ENCODE measurements at regions not wholly inside any gene's neighbourhood (a gene's known extent, or its start where the extent isn't known, plus 50 kb on each side); places are given as distances from the start of the nearest gene placed in this dataset.

GRCh38 chr7:67752227-67752626 lies 755.6 kb downstream of the TYW1 start:
- Histone ChIP-seq H2AFZ (ENCODE audit: low read length) (no peak overlapping the region), H3K9ac (replicated peaks in 1 of 4; ENCODE audit: extremely low read depth in 1 of 4, low read depth in 3 of 4, low read length in 3 of 4) (no peak overlapping the region), H3K18ac (ENCODE audit: extremely low read depth, low read length) (no peak overlapping the region), H3K79me2 (ENCODE audit: control insufficient read depth in 1 of 2, insufficient read depth in 2 of 2, low read length in 2 of 2) (no peaks in the 10 kb centered on the region), H3K27me3 (replicated peaks in 1 of 4; ENCODE audit: control insufficient read depth in 3 of 4, extremely low read depth in 1 of 4, insufficient read depth in 3 of 4, low read length in 3 of 4) (no peaks in the 10 kb centered on the region), H2BK15ac (ENCODE audit: low read length) (no peak overlapping the region), H4K8ac (ENCODE audit: extremely low read depth, insufficient read depth, low read length) (no peak overlapping the region), H3K4me1 (replicated peaks in 1 of 4; ENCODE audit: control insufficient read depth in 3 of 4, insufficient read depth in 4 of 4, low read length in 3 of 4) (no peaks in the 10 kb centered on the region), H3K36me3 (ENCODE audit: control insufficient read depth in 2 of 4, insufficient read depth in 4 of 4, low read length in 3 of 4) (no peaks in the 10 kb centered on the region), H4K20me1 (replicated peaks in 1 of 2; ENCODE audit: control insufficient read depth in 1 of 2, insufficient read depth in 2 of 2, low read length in 2 of 2) (no peaks in the 10 kb centered on the region), H3K14ac (ENCODE audit: insufficient read length) (no peak overlapping the region), H2BK5ac (ENCODE audit: low read depth, low read length) (no peak overlapping the region), H3K79me1 (ENCODE audit: low read depth, low read length) (no peaks in the 10 kb centered on the region), H2BK120ac (replicated peaks; ENCODE audit: low read depth, low read length) (no peak overlapping the region), H3K4ac (replicated peaks; ENCODE audit: insufficient read length, low read depth, low read length) (no peak overlapping the region), H3K23me2 (ENCODE audit: low read depth, low read length) (no peaks in the 10 kb centered on the region), H4K5ac (ENCODE audit: insufficient read length, low read depth, low read length) (no peak overlapping the region), H3K9me3 (ENCODE audit: insufficient read depth in 2 of 2, low read depth in 1 of 2, low read length in 1 of 2) (no peaks in the 10 kb centered on the region; a peak in 1 of 4 replicates), H4K91ac (replicated peaks; ENCODE audit: insufficient read length, low read length) (no peak overlapping the region), H2BK12ac (ENCODE audit: low read depth, low read length) (no peak overlapping the region), H3K27ac (ENCODE audit: low read depth, low read length) (no peak overlapping the region), H3K4me3 (ENCODE audit: extremely low read depth in 1 of 4, insufficient read depth in 2 of 4, low read depth in 3 of 4, low read length in 4 of 4) (no peak overlapping the region), H3K4me2 (ENCODE audit: insufficient read depth in 1 of 2, low read depth in 2 of 2, low read length in 2 of 2) (no peak overlapping the region), H2BK20ac (ENCODE audit: low read length) (no peak overlapping the region), H3K23ac (ENCODE audit: insufficient read length) (no peak overlapping the region), H3K56ac (replicated peaks; ENCODE audit: insufficient read length, low read depth, low read length) (no peak overlapping the region), H2AK5ac (ENCODE audit: low read depth, low read length) (no peak overlapping the region)
- DNase-seq (ENCODE audit: low read depth in 1 of 2, low spot score in 2 of 2): no peak
- TF ChIP-seq MAX (IDR thresholded peaks at IDR 0.05): no peak
- ChIA-PET CTCF (ENCODE audit: partially characterized antibody) (no interaction called here), POLR2A (ENCODE audit: partially characterized antibody) (no interaction called here)
- 95% methylated on average over 2 of the region's 2 CpGs; no CpG with 5 or more reads in 1 of the 2 experiments for WGBS, 2 experiments (ENCODE audit: extremely low coverage in 1 of 2, insufficient coverage in 1 of 2, insufficient read length in 1 of 2, insufficient replicate concordance in 2 of 2, low coverage in 1 of 2, low lambda C conversion rate in 2 of 2, missing lambda C conversion rate in 1 of 2)
- FAIRE-seq: no peak

All from H1 (cell line).